ENCODE measurements at regions not wholly inside any gene's neighbourhood (a gene's known extent, or its start where the extent isn't known, plus 50 kb on each side); places are given as distances from the start of the nearest gene placed in this dataset.

GRCh38 chr1:56432166-56432971, 147.0 kb downstream of the PLPP3 start:
- TF ChIP-seq BRCA1 (IDR thresholded peaks at IDR 0.05; ENCODE audit: low read depth, low read length) (no peak), NR2F1 (conservative IDR thresholded peaks at IDR 0.05) (no peak), BCL11A (IDR thresholded peaks at IDR 0.05; ENCODE audit: low read depth, low read length) (no peak), ZBTB33 (IDR thresholded peaks at IDR 0.05) (no peak), CTCF (IDR thresholded peaks at IDR 0.05 in 2 of 3, conservative IDR thresholded peaks at IDR 0.05 in 1 of 3; ENCODE audit: control insufficient read depth in 2 of 3, extremely low read depth in 1 of 3, insufficient read depth in 1 of 3, low read depth in 3 of 3, low read length in 3 of 3) (no peak), SMC3 (IDR thresholded peaks at IDR 0.05; ENCODE audit: borderline replicate concordance, low read length) (no peak), TARDBP (IDR thresholded peaks at IDR 0.05; ENCODE audit: borderline replicate concordance) (no peak), PML (IDR thresholded peaks at IDR 0.05; ENCODE audit: low read length) (no peak), CBX5 (IDR thresholded peaks at IDR 0.05; ENCODE audit: low read depth) (no peak), POLR2A (IDR thresholded peaks at IDR 0.05; ENCODE audit: low read depth, low read length) (no peak), POLR2AphosphoS5 (IDR thresholded peaks at IDR 0.05; ENCODE audit: low read length) (no peak), ZNF217 (IDR thresholded peaks at IDR 0.05) (no peak)
